CD14-positive monocyte (primary cell): ENCODE measurements at regions not wholly inside any gene's neighbourhood (a gene's known extent, or its start where the extent isn't known, plus 50 kb on each side); places are given as distances from the start of the nearest gene placed in this dataset.

Experiments
- DNase-seq, 3 donors: peaks; one replicate each; pipeline ENCODE4 v3.0.0-alpha.2; 2011 to 2022
- H2AFZ ChIP-seq: 2 replicates; pipeline ENCODE4 v1.6.0; 2012; ENCODE audit warnings: mild to moderate bottlenecking, low read depth, low read length, inconsistent platforms; ENCODE audit not compliant: insufficient read depth, poor library complexity, severe bottlenecking
- H3K27ac ChIP-seq, 2 donors: 1 replicate in 1 of 2; 2 replicates in 1 of 2; pipeline ENCODE4 v1.5.1; 2012 to 2013; ENCODE audit warnings: low read length in 2 of 2, control low read depth in 1 of 2, inconsistent platforms in 1 of 2, low read depth in 1 of 2, mild to moderate bottlenecking in 1 of 2
- H3K27me3 ChIP-seq, 2 donors: one replicate each; pipeline versions ENCODE4 v1.6.0 to v1.6.1; 2011 to 2013; ENCODE audit warnings: low read length in 2 of 2; ENCODE audit not compliant: control insufficient read depth in 2 of 2, insufficient read depth in 2 of 2
- H3K36me3 ChIP-seq, 2 donors: replicated peaks in 1 of 2; 1 replicate in 1 of 2; 2 replicates in 1 of 2; pipeline versions ENCODE4 v1.5.1 to v1.6.1; 2012 to 2013; ENCODE audit warnings: low read length in 2 of 2, control low read depth in 1 of 2, inconsistent platforms in 1 of 2, mild to moderate bottlenecking in 1 of 2; ENCODE audit not compliant: insufficient read depth in 2 of 2, control insufficient read depth in 1 of 2
- H3K4me1 ChIP-seq, 2 donors: 1 replicate in 1 of 2; 2 replicates in 1 of 2; pipeline versions ENCODE4 v1.5.1 to v1.6.1; 2012 to 2013; ENCODE audit warnings: low read length in 2 of 2, control low read depth in 1 of 2, inconsistent platforms in 1 of 2, mild to moderate bottlenecking in 1 of 2, moderate library complexity in 1 of 2; ENCODE audit not compliant: insufficient read depth in 2 of 2, control insufficient read depth in 1 of 2
- H3K4me2 ChIP-seq: replicated peaks from 2 replicates; pipeline ENCODE3; 2012; ENCODE audit warnings: low read length, moderate library complexity, mild to moderate bottlenecking; ENCODE audit not compliant: poor library complexity, severe bottlenecking; ENCODE audit errors: extremely low read depth
- H3K4me3 ChIP-seq, 3 experiments: fragments of 200-600 bp in 1 of 3; sonication (generic) in 1 of 3; replicated peaks in 1 of 3; 1 replicate in 2 of 3; 2 replicates in 1 of 3; pipeline ENCODE4 v1.5.1; 2011 to 2013; ENCODE audit warnings: low read length in 3 of 3, mild to moderate bottlenecking in 3 of 3, control low read depth in 2 of 3, low read depth in 2 of 3, inconsistent platforms in 1 of 3, moderate library complexity in 1 of 3
- H3K79me2 ChIP-seq: 2 replicates; pipeline ENCODE4 v1.6.0; 2012; ENCODE audit warnings: mild to moderate bottlenecking, control low read depth, inconsistent platforms, low read length, moderate library complexity; ENCODE audit not compliant: insufficient read depth
- H3K9ac ChIP-seq: 2 replicates; pipeline ENCODE4 v1.6.0; 2017; ENCODE audit warnings: low read length, mild to moderate bottlenecking; ENCODE audit not compliant: insufficient read depth, poor library complexity, severe bottlenecking
- H3K9me3 ChIP-seq, 2 donors: replicated peaks in 1 of 2; 1 replicate in 1 of 2; 2 replicates in 1 of 2; pipeline versions ENCODE4 v1.5.1 to v1.6.1; 2012 to 2013; ENCODE audit warnings: low read length in 2 of 2, control low read depth in 1 of 2; ENCODE audit not compliant: control insufficient read depth in 1 of 2, insufficient read depth in 1 of 2
- H4K20me1 ChIP-seq: 2 replicates; pipeline ENCODE4 v1.6.0; 2012; ENCODE audit warnings: mild to moderate bottlenecking, low read length, control low read depth, moderate library complexity; ENCODE audit not compliant: insufficient read depth
- H3K27ac Mint-ChIP-seq, 7 donors: one replicate each; pipeline ENCODE4 v1.8.0; 2020; ENCODE audit warnings: mild to moderate bottlenecking in 7 of 7, mixed read lengths in 7 of 7, moderate library complexity in 6 of 7, inconsistent platforms in 2 of 7
- H3K27me3 Mint-ChIP-seq, 3 donors: one replicate each; pipeline ENCODE4 v1.8.0; 2021 to 2022; ENCODE audit warnings: low read depth in 3 of 3, mild to moderate bottlenecking in 3 of 3, mixed read lengths in 3 of 3, moderate library complexity in 3 of 3, inconsistent platforms in 1 of 3
- H3K36me3 Mint-ChIP-seq, 2 donors: one replicate each; pipeline ENCODE4 v1.8.0; 2020; ENCODE audit warnings: mixed read lengths in 2 of 2, inconsistent platforms in 1 of 2, mild to moderate bottlenecking in 1 of 2
- H3K4me1 Mint-ChIP-seq: one replicate; pipeline ENCODE4 v1.8.0; 2020; ENCODE audit warnings: mild to moderate bottlenecking, mixed read lengths
- H3K4me3 Mint-ChIP-seq, 2 donors: one replicate each; pipeline ENCODE4 v1.8.0; 2020; ENCODE audit warnings: mild to moderate bottlenecking in 2 of 2, mixed read lengths in 2 of 2, moderate library complexity in 1 of 2
- H3K9me3 Mint-ChIP-seq, 7 donors: one replicate each; pipeline ENCODE4 v1.8.0; 2020 to 2022; ENCODE audit warnings: mixed read lengths in 7 of 7, mild to moderate bottlenecking in 6 of 7, moderate library complexity in 6 of 7, inconsistent platforms in 2 of 7
- CTCF ChIP-seq: fragments of 200-600 bp; IDR thresholded peaks from one replicate; pipeline ENCODE4 v1.8.0; 2022; ENCODE audit warnings: antibody characterized with exemption, mild to moderate bottlenecking
- WGBS: methylation state at CpG from one replicate; pipeline ENCODE4 v1.1.5; 2013; ENCODE audit warnings: missing lambda C conversion rate; ENCODE audit not compliant: insufficient coverage; 5-methylcytosine and 5-hydroxymethylcytosine counted together
- intact Hi-C, 2 donors: fragments of 100-400 bp; cut with micrococcal nuclease; formaldehyde crosslinking; loops; one replicate each; pipeline versions ENCODE4 v1.15.0 to v1.15.1; 2023

- Mint-ChIP-seq H3K36me3 (no peaks in the 10 kb centered on the region), H3K4me3 (no peak overlapping the region), H3K27ac (peak overlapping the region in 1 of 7 donors; percentile 35), H3K27me3 (peaks cover 11 to 24% (median 22%) of the 10 kb centered on the region in 3 donors), H3K4me1 (peaks cover 15% of the 10 kb centered on the region), H3K9me3 (peaks cover 0 to 2% (median 0%) of the 10 kb centered on the region in 7 donors)
- H3K4me2 ChIP-seq: no peak overlapping the region
- TF ChIP-seq CTCF: peak; percentile 46
- intact Hi-C loops: no loop called here
- H3K4me3 ChIP-seq: no peak overlapping the region
- H3K79me2 ChIP-seq: no peaks in the 10 kb centered on the region
- H3K9me3 ChIP-seq: no peaks in the 10 kb centered on the region
- peaks cover 12 to 18% of the 10 kb centered on the region in 2 donors for H3K27me3 ChIP-seq
- 50% methylated on average over 2 of the region's 7 CpGs for WGBS
- no peak for DNase-seq
- H3K4me1 ChIP-seq: peaks cover 3 to 13% of the 10 kb centered on the region in 2 donors
- no peak overlapping the region for H3K27ac ChIP-seq
- no peak overlapping the region for H2AFZ ChIP-seq
- no peaks in the 10 kb centered on the region for H4K20me1 ChIP-seq
- H3K9ac ChIP-seq: no peak overlapping the region
- H3K36me3 ChIP-seq: no peaks in the 10 kb centered on the region
Observed at GRCh38 chr18:76658627-76659026, 163.6 kb upstream of the ZNF516 start.

- Histone ChIP-seq H3K4me3 (no peak overlapping the region), H3K79me2 (no peaks in the 10 kb centered on the region), H3K27ac (no peak overlapping the region), H3K27me3 (peaks cover 12 to 18% of the 10 kb centered on the region in 2 donors), H3K36me3 (no peaks in the 10 kb centered on the region), H3K9me3 (no peaks in the 10 kb centered on the region), H3K9ac (no peak overlapping the region), H2AFZ (no peak overlapping the region), H3K4me1 (peaks cover 3 to 13% of the 10 kb centered on the region in 2 donors), H3K4me2 (no peak overlapping the region), H4K20me1 (no peaks in the 10 kb centered on the region)
- Mint-ChIP-seq H3K27me3 (peaks cover 11 to 24% (median 21%) of the 10 kb centered on the region in 3 donors), H3K9me3 (peaks cover 0 to 2% (median 0%) of the 10 kb centered on the region in 7 donors), H3K4me3 (peak overlapping the region in 1 of 2 donors; percentile 28), H3K36me3 (no peaks in the 10 kb centered on the region), H3K4me1 (peaks cover 15% of the 10 kb centered on the region), H3K27ac (no peak overlapping the region)
- DNase-seq: no peak
- intact Hi-C loops: no loop called here
- TF ChIP-seq CTCF: no peak
- WGBS: 60% methylated on average over 1 of the region's 9 CpGs
Observed at GRCh38 chr18:76657911-76658470, 162.9 kb upstream of the ZNF516 start.
